A204.1 (cell line): ENCODE measurements at regions not wholly inside any gene's neighbourhood (a gene's known extent, or its start where the extent isn't known, plus 50 kb on each side); places are given as distances from the start of the nearest gene placed in this dataset.
"Not testable (repeated sequence)": the region's sequence is repeated elsewhere in the genome, so short reads cannot be mapped to it uniquely, and the experiment has no call there.

Experiments used
- FAIRE-seq: peaks from 2 replicates; lab custom pipeline; 2012; peaks lifted over from hg19 to GRCh38; lab: Jason Lieb, UNC

- FAIRE-seq = no peak
These were observed 1035.9 kb upstream of the AUTS2 start for GRCh38 chr7:68562323-68562899.

DNA sequence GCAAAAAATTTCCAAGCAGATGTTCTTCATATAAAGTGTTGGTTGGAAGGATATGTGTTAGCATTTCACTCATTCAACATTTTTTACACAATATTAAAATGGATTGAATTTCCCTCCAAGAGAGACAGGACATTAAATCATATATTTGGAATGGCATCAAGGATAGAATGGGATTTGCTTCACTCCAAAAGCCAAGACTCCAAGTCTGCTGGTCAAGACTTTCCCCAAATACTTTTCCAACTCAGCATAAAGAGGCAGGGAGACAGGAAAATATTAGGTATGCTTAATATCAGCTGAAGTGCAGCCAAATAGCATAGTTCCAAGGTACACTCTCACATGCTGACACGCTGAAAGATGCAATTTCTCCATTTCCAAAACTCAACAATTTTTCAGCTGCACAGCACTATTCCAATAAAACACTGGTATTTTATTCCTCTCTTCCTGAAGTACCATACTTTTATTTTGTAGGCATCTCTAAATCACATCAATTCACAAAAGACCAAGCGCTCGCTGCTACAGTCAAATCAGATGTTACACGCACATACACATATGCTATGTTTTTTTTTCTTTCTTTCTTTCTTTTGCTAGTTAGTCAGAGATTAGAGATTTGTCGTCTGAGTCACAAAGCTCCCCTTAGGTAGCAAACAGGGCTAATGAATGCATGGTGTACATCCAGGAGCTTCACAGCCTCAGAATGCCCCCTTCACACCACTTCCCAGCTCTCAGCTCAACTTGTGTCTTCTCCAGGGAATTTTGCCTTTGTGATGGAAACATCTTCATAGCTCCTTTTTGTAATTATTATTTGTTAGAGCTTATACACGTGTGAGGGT is 1033.8 kb upstream of the AUTS2 start:
- FAIRE-seq = no peak

DNA sequence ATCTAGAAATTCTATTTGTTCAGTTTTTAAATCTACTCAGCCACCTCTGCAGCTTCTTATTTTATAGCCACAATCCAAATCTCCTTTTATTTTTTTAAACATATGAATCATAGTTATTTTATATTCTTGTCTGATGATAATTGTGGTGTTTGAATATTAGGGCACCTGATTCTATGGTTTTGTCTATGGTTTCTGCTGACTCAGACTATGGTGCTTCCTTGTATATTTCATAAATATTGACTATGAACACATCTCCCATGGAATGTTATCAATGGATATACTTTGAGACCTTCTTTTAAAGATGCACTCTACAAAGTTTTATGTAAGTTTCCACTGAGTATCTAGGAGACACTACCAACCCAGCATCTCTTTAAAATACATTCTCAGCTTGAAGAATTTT is 1027.0 kb upstream of the AUTS2 start:
- FAIRE-seq = no peak

DNA sequence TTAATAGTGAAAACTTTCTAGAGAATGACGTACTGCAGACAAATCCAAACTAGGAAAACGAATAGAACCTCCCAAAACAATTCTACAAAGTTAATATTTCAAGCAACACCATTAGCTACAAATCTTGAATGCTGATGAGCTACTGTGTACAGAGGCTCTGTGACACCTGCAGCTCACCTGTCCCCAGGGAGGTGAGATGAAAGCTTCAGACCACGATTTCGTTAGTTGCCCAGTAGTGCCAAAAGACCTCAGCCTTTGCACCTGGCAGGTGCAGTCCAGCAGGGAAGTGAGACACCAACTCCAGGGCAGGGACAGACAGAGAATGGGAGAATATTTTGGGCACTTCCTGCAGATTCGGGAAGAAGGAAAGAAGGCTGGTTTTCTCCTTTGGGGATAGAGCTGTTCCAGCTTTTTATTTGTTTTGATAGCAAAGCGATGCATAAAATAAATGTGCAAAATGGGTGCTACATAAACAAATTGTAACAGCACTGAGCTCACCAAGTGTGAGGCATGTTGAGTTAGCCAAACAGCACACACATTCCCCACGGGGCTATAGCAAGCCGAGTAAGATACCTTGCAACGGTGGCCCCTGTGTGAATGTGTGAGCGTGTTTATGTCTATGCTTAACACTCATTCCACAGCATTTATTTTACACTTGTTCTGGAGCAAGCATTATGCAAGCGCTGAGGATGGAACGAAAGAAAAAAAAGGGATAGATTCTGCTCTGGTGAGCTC is 1024.8 kb upstream of the AUTS2 start:
- no peak for FAIRE-seq

GRCh38 chr7:68576366-68576765 is 1021.9 kb upstream of the AUTS2 start:
- no peak for FAIRE-seq

DNA sequence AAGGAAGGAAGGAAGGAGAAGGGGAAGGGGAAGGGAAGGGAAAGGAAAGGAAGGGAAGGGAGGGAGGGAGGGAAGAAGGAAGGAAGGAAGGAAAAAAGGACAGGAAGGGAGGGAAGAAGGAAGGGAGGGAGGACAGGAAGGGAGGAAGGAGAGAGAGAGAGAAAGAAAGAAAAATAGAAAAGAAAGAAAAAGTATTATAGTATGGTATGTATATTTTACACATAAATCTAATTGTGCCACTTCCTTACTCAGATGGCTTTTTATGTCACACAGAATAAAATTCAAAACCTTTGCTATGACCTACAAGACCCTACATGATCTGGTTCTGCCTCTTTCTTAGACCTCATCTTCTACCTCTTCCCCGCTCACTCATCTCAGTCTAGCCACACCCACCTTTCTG is 1016.9 kb upstream of the AUTS2 start:
- no peak for FAIRE-seq

- FAIRE-seq = no peak
These were observed 1010.7 kb upstream of the AUTS2 start for GRCh38 chr7:68587599-68587998.

DNA sequence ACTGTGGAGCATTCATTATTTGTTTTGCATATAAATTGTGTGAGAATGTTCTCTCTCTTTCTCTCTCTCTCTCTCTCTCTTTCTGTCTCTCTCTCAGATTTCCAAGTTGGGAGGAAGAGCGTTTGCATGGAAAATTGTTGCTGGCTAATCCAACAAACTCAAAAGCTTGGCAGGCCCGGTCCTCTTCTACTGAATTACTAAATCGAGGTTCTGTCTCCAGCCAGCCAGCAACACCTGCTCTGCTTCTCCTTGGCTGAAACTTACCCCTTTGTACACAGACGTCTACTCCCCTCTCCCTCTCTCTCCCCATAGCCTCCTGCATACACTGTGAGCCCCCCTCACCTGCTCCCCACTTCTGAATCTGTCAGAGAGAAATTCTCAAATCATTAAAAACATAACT is 996.4 kb upstream of the AUTS2 start:
- no peak for FAIRE-seq

DNA sequence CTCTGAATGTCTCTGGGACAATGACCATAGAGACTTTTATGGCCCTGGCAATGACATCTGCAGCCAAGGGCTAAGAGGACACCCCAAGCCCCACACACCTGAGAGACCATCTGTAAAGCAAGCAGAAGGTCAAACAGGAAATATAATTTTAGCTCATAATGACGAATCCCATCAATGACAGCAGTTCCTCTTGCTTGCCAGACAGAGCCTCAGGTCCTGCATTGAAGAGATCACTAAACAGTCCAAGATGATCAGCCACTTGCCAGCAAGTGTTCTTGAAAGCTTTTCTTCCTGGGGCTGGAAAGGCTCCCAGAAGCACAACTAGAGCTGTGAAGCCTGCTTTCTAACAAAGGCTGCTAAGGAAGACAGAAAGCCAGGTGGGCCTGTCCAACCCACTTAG is 993.7 kb upstream of the AUTS2 start:
- FAIRE-seq = no peak

- no peak for FAIRE-seq
These were observed 987.6 kb upstream of the AUTS2 start for GRCh38 chr7:68610701-68611100.

GRCh38 chr7:68613405-68613804 is 984.9 kb upstream of the AUTS2 start:
- no peak for FAIRE-seq

GRCh38 chr7:68613897-68614296 is 984.4 kb upstream of the AUTS2 start:
- no peak for FAIRE-seq

- no peak for FAIRE-seq
These were observed 978.7 kb upstream of the AUTS2 start for GRCh38 chr7:68619526-68619925.

DNA sequence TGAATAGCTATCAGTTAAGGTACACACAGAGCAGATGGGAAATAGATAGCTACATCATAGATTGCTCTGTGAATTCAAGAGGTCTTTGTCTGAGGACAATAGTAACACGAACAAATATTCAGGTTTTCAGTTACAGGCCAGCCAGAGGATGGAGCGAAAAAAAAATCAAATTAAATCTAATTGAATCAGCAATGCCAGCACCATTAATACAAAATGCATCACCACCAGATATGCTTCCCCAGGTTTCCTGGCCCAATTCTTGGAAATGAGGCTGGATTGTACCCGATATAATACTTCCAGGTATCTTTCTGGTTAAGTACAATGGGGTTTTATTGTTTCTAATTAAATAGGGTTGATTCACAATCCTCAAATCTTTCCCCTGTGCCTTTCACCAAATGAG is 975.8 kb upstream of the AUTS2 start:
- no peak for FAIRE-seq

- no peak for FAIRE-seq
These were observed 975.2 kb upstream of the AUTS2 start for GRCh38 chr7:68623030-68623429.

- no peak for FAIRE-seq
These were observed 970.9 kb upstream of the AUTS2 start for GRCh38 chr7:68627247-68627864.

DNA sequence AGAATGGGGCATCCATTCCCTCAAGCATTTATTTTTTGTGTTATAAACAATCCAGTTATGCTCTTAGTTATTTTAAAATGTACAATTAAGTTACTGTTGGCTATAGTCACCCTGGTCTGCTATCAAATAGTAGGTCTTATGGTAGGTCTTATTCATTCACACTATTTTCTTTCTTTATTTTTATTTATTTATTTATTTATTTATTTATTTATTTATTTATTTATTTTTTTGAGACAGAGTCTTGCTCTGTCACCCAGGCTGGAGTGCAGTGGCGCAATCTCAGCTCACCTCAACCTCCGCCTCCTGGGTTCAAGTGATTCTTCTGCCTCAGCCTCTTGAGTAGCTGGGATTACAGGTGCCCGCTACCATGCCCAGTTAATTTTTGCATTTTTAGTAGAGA is 967.4 kb upstream of the AUTS2 start:
- FAIRE-seq = not testable (repeated sequence)

- peak; percentile 98 for FAIRE-seq
These were observed 958.2 kb upstream of the AUTS2 start for GRCh38 chr7:68640103-68640502.

- no peak for FAIRE-seq
These were observed 955.5 kb upstream of the AUTS2 start for GRCh38 chr7:68642727-68643126.

- no peak for FAIRE-seq
These were observed 934.9 kb upstream of the AUTS2 start for GRCh38 chr7:68663392-68663791.

DNA sequence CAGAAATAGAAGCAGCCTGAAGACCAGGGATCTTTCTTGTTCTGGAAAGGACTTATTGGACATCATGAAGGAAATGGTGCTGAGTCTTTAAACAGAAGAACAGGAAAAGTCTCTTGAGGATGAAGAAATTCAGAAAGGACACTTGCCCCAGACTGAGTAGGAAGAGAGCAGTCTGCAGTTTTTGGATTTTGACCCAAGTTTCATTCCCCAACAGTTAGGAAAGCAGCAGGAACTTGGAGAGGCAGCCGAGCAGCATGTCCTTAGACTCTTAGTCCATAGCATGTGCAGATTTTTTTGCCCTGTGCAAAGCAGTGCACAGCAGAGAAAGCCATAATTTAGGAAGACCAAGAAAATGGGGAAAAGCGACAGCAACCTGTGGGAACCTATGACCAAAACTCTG is 927.2 kb upstream of the AUTS2 start:
- no peak for FAIRE-seq

GRCh38 chr7:68671671-68672070 is 926.6 kb upstream of the AUTS2 start:
- no peak for FAIRE-seq

DNA sequence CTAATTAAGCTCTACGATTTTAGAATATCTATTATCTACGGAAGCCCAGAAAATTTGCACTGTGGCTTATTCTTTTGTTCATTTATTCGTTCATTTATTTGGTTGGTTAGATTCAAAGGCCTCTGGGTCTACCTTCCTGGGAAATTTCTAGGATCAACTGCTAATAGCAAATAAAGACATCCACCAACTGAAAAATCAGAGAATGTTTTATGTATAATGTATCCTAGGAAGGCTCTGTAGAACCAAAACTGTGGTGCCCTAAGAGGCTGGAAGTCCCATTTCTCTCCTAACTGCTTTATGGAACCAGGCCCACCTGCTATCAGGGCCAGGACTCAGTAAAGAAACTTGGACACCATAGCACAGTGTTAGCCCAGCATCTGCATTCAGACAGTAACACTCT is 923.4 kb upstream of the AUTS2 start:
- no peak for FAIRE-seq
